Epithelial cell of esophagus (primary cell): ENCODE measurements at regions not wholly inside any gene's neighbourhood (a gene's known extent, or its start where the extent isn't known, plus 50 kb on each side); places are given as distances from the start of the nearest gene placed in this dataset.

ENCODE experiments used
- DNase-seq: peaks from one replicate; pipeline ENCODE4 v3.0.0; 2010; ENCODE audit warnings: low read depth
- H3K4me3 ChIP-seq: 2 replicates; pipeline ENCODE4 v1.5.1; 2011; ENCODE audit warnings: mild to moderate bottlenecking, low read length, control low read depth
- CTCF ChIP-seq: IDR thresholded peaks from 2 replicates; pipeline ENCODE4 v1.5.1; 2011; ENCODE audit warnings: low read depth, mild to moderate bottlenecking, low read length, control low read depth, inconsistent platforms; ENCODE audit not compliant: insufficient read depth; ENCODE audit errors: missing control alignments

GRCh38 chr20:12256806-12257205 is 339.1 kb downstream of the BTBD3 start:
- H3K4me3 ChIP-seq: no peak overlapping the region
- no peak for TF ChIP-seq CTCF
- DNase-seq: no peak

GRCh38 chr20:12262747-12263146 is 345.1 kb downstream of the BTBD3 start:
- no peak for TF ChIP-seq CTCF
- no peak for DNase-seq
- no peak overlapping the region for H3K4me3 ChIP-seq

- DNase-seq: no peak
- H3K4me3 ChIP-seq: no peak overlapping the region
- no peak for TF ChIP-seq CTCF
These were observed 347.0 kb downstream of the BTBD3 start for GRCh38 chr20:12264711-12265110.

GRCh38 chr20:12265662-12266061 is 348.0 kb downstream of the BTBD3 start:
- H3K4me3 ChIP-seq: no peak overlapping the region
- TF ChIP-seq CTCF: no peak
- no peak for DNase-seq

GRCh38 chr20:12269579-12269978 is 351.9 kb downstream of the BTBD3 start:
- no peak for DNase-seq
- TF ChIP-seq CTCF: no peak
- no peak overlapping the region for H3K4me3 ChIP-seq

GRCh38 chr20:12270863-12271262 is 353.2 kb downstream of the BTBD3 start:
- DNase-seq: no peak
- H3K4me3 ChIP-seq: no peak overlapping the region
- TF ChIP-seq CTCF: no peak

GRCh38 chr20:12276011-12276673 is 358.4 kb downstream of the BTBD3 start:
- TF ChIP-seq CTCF: no peak
- DNase-seq: peak; percentile 60
- no peak overlapping the region for H3K4me3 ChIP-seq
